MM.1S (cell line): ENCODE measurements at regions not wholly inside any gene's neighbourhood (a gene's known extent, or its start where the extent isn't known, plus 50 kb on each side); places are given as distances from the start of the nearest gene placed in this dataset.
"Not testable (repeated sequence)": the region's sequence is repeated elsewhere in the genome, so short reads cannot be mapped to it uniquely, and the experiment has no call there.

Experiments
- DNase-seq: peaks from one replicate; pipeline ENCODE4 v3.0.0-alpha.2; 2015
- H2AFZ ChIP-seq: fragments of 300-600 bp; sonication (generic); 2 replicates; pipeline ENCODE4 v1.6.0; 2016; ENCODE audit warnings: antibody characterized with exemption, low read length
- H3F3A ChIP-seq: fragments of 300-600 bp; sonication (generic); 2 replicates; pipeline ENCODE4 v1.6.1; 2016; ENCODE audit warnings: mild to moderate bottlenecking, antibody characterized with exemption, low read length, moderate library complexity, mixed read lengths; ENCODE audit not compliant: insufficient read depth
- H3K27ac ChIP-seq: fragments of 300-600 bp; sonication (generic); 2 replicates; pipeline ENCODE4 v1.5.1; 2016; ENCODE audit warnings: mild to moderate bottlenecking, low read length
- H3K27me3 ChIP-seq: fragments of 300-600 bp; sonication (generic); replicated peaks from 2 replicates; pipeline ENCODE4 v1.6.0; 2016; ENCODE audit warnings: low read length; ENCODE audit not compliant: insufficient read depth
- H3K36me3 ChIP-seq: fragments of 300-600 bp; sonication (generic); replicated peaks from 2 replicates; pipeline ENCODE4 v1.6.1; 2016; ENCODE audit warnings: mild to moderate bottlenecking, low read length, mixed read lengths; ENCODE audit not compliant: insufficient read depth
- H3K4me1 ChIP-seq: fragments of 300-600 bp; sonication (generic); 2 replicates; pipeline ENCODE4 v1.6.1; 2016; ENCODE audit warnings: low read length, mixed read lengths
- H3K4me2 ChIP-seq: fragments of 300-600 bp; sonication (generic); 2 replicates; pipeline ENCODE4 v1.6.0; 2016; ENCODE audit warnings: low read depth, low read length
- H3K4me3 ChIP-seq: fragments of 300-600 bp; sonication (generic); 2 replicates; pipeline ENCODE4 v1.5.1; 2016; ENCODE audit warnings: low read length, mixed read lengths
- H3K79me2 ChIP-seq: fragments of 300-600 bp; sonication (generic); 2 replicates; pipeline ENCODE4 v1.6.1; 2016; ENCODE audit warnings: mixed run types, low read length, mixed read lengths
- H3K9ac ChIP-seq: fragments of 300-600 bp; sonication (generic); 2 replicates; pipeline ENCODE4 v1.6.1; 2016; ENCODE audit warnings: low read length, mixed read lengths
- H3K9me2 ChIP-seq: fragments of 300-600 bp; sonication (generic); replicated peaks from 2 replicates; pipeline ENCODE4 v1.6.1; 2016; ENCODE audit warnings: mild to moderate bottlenecking, low read length, mixed read lengths; ENCODE audit not compliant: insufficient read depth
- H3K9me3 ChIP-seq: fragments of 300-600 bp; sonication (generic); replicated peaks from 2 replicates; pipeline ENCODE4 v1.6.1; 2016; ENCODE audit warnings: mild to moderate bottlenecking, low read length, mixed read lengths; ENCODE audit not compliant: insufficient read depth
- H4K20me1 ChIP-seq: fragments of 300-600 bp; sonication (generic); 2 replicates; pipeline ENCODE4 v1.6.1; 2016; ENCODE audit warnings: mild to moderate bottlenecking, low read length, moderate library complexity, mixed read lengths; ENCODE audit not compliant: insufficient read depth
- CTCF ChIP-seq: fragments of 300-600 bp; sonication (generic); IDR thresholded peaks from 2 replicates; pipeline ENCODE4 v1.5.1; 2016; ENCODE audit warnings: antibody characterized with exemption, low read length, mixed read lengths
- EZH2 ChIP-seq: fragments of 300-600 bp; sonication (generic); optimal IDR thresholded peaks from 2 replicates; pipeline ENCODE3; 2017; ENCODE audit warnings: low read depth, mild to moderate bottlenecking, antibody characterized with exemption, low read length, mixed read lengths
- EZH2phosphoT487 ChIP-seq: fragments of 300-600 bp; sonication (generic); IDR thresholded peaks from 2 replicates; pipeline ENCODE4 v1.6.1; 2018; ENCODE audit warnings: antibody characterized with exemption, low read length

- no peaks in the 10 kb centered on the region for H3K79me2 ChIP-seq
- H3K9ac ChIP-seq = no peak overlapping the region
- 0 out of 2 replicates have a peak, but pooled peaks cover 8% of the 10 kb centered on the region for H3F3A ChIP-seq
- no peak overlapping the region for H2AFZ ChIP-seq
- no peak for DNase-seq
- no peaks in the 10 kb centered on the region for H3K9me3 ChIP-seq
- H3K4me2 ChIP-seq = no peak overlapping the region
- H4K20me1 ChIP-seq = no peaks in the 10 kb centered on the region
- H3K27ac ChIP-seq = no peak overlapping the region
- no peaks in the 10 kb centered on the region for H3K27me3 ChIP-seq
- H3K9me2 ChIP-seq = no peaks in the 10 kb centered on the region
- peaks cover 51% of the 10 kb centered on the region for H3K4me1 ChIP-seq
- TF ChIP-seq CTCF (no peak), EZH2phosphoT487 (no peak), EZH2 (no peak)
- H3K4me3 ChIP-seq = no peak overlapping the region
- no peaks in the 10 kb centered on the region for H3K36me3 ChIP-seq
Observed at GRCh38 chr11:34823639-34824038, 92.5 kb downstream of the APIP start.

- no peak overlapping the region for H3K4me3 ChIP-seq
- no peak overlapping the region for H3K27ac ChIP-seq
- no peaks in the 10 kb centered on the region for H4K20me1 ChIP-seq
- H3K9me2 ChIP-seq = no peaks in the 10 kb centered on the region
- TF ChIP-seq EZH2phosphoT487 = no peak
- no peak for TF ChIP-seq CTCF
- TF ChIP-seq EZH2 = no peak
- H3K9ac ChIP-seq = no peak overlapping the region
- H3K4me1 ChIP-seq = peaks cover 51% of the 10 kb centered on the region
- no peaks in the 10 kb centered on the region for H3K79me2 ChIP-seq
- no peak overlapping the region for H3K4me2 ChIP-seq
- H3K9me3 ChIP-seq = no peaks in the 10 kb centered on the region
- no peaks in the 10 kb centered on the region for H3K27me3 ChIP-seq
- H3F3A ChIP-seq = 0 out of 2 replicates have a peak, but pooled peaks cover 8% of the 10 kb centered on the region
- DNase-seq = peak; percentile 47
- H2AFZ ChIP-seq = no peak overlapping the region
- no peaks in the 10 kb centered on the region for H3K36me3 ChIP-seq
Observed at GRCh38 chr11:34823197-34823596, 93.0 kb downstream of the APIP start.

GRCh38 chr11:34819740-34820482, 96.3 kb downstream of the APIP start:
- H3K4me2 ChIP-seq = no peak overlapping the region
- DNase-seq = no peak
- no peak for TF ChIP-seq EZH2phosphoT487
- no peak for TF ChIP-seq CTCF
- TF ChIP-seq EZH2 = no peak
- H3K36me3 ChIP-seq = no peaks in the 10 kb centered on the region
- 0 out of 2 replicates have a peak, but pooled peaks cover 4% of the 10 kb centered on the region for H3F3A ChIP-seq
- no peaks in the 10 kb centered on the region for H4K20me1 ChIP-seq
- H3K27ac ChIP-seq = 0 out of 2 replicates have a peak overlapping the region, but pooled peaks have one; percentile 0
- no peak overlapping the region for H3K9ac ChIP-seq
- peaks cover 30% of the 10 kb centered on the region for H3K4me1 ChIP-seq
- no peaks in the 10 kb centered on the region for H3K79me2 ChIP-seq
- no peaks in the 10 kb centered on the region for H3K9me3 ChIP-seq
- H3K27me3 ChIP-seq = no peaks in the 10 kb centered on the region
- no peak overlapping the region for H2AFZ ChIP-seq
- no peak overlapping the region for H3K4me3 ChIP-seq
- no peaks in the 10 kb centered on the region for H3K9me2 ChIP-seq

- not testable (repeated sequence) for H3F3A ChIP-seq, H3K4me2 ChIP-seq, H3K4me3 ChIP-seq, H3K9ac ChIP-seq, H2AFZ ChIP-seq, H3K27ac ChIP-seq, H3K79me2 ChIP-seq, H3K27me3 ChIP-seq, H3K9me2 ChIP-seq, H3K36me3 ChIP-seq, H3K9me3 ChIP-seq, H4K20me1 ChIP-seq, DNase-seq
- peaks cover 23% of the 10 kb centered on the region for H3K4me1 ChIP-seq
Observed at GRCh38 chr11:34817812-34818211, 98.4 kb downstream of the APIP start.
